Lung (tissue), 11 donors: ENCODE measurements at regions not wholly inside any gene's neighbourhood (a gene's known extent, or its start where the extent isn't known, plus 50 kb on each side); places are given as distances from the start of the nearest gene placed in this dataset.

ENCODE experiments used
- ATAC-seq: fragments of 200-7000 bp; cut with Tn5 transposase; one replicate; pipeline ENCODE4 v1.9.1; 2020; ENCODE audit warnings: moderate number of reproducible peaks; ENCODE audit not compliant: insufficient read depth, low FRiP score
- DNase-seq, 3 donors: peaks; one replicate each; pipeline ENCODE4 v3.0.0-alpha.2; 2013 to 2017
- H3K27ac ChIP-seq, 2 donors: one replicate each; pipeline ENCODE4 v1.5.1; 2013; ENCODE audit warnings: mild to moderate bottlenecking in 2 of 2, moderate library complexity in 2 of 2, control low read depth in 1 of 2, inconsistent platforms in 1 of 2, low read depth in 1 of 2, low read length in 1 of 2
- H3K27me3 ChIP-seq, 3 donors: one replicate each; pipeline ENCODE4 v1.5.1; 2013; ENCODE audit warnings: low read length in 2 of 3; ENCODE audit not compliant: control insufficient read depth in 3 of 3, insufficient read depth in 3 of 3
- H3K36me3 ChIP-seq, 4 donors: one replicate each; pipeline ENCODE4 v1.5.1; 2013; ENCODE audit warnings: low read length in 4 of 4, mild to moderate bottlenecking in 1 of 4, moderate library complexity in 1 of 4; ENCODE audit not compliant: control insufficient read depth in 4 of 4, insufficient read depth in 4 of 4
- H3K4me1 ChIP-seq, 5 donors: one replicate each; pipeline ENCODE4 v1.5.1; 2013; ENCODE audit warnings: low read length in 5 of 5, mild to moderate bottlenecking in 2 of 5, moderate library complexity in 1 of 5; ENCODE audit not compliant: control insufficient read depth in 5 of 5, insufficient read depth in 5 of 5
- H3K4me3 ChIP-seq: one replicate; pipeline ENCODE4 v1.5.1; 2013; ENCODE audit warnings: mild to moderate bottlenecking, control low read depth, moderate library complexity
- H3K9ac ChIP-seq, 2 donors: one replicate each; pipeline ENCODE4 v1.5.1; 2013; ENCODE audit warnings: low read length in 2 of 2, control low read depth in 1 of 2; ENCODE audit not compliant: insufficient read depth in 1 of 2
- H3K9me3 ChIP-seq, 4 donors: one replicate each; pipeline ENCODE4 v1.5.1; 2013; ENCODE audit warnings: low read length in 3 of 4, mild to moderate bottlenecking in 1 of 4, moderate library complexity in 1 of 4; ENCODE audit not compliant: control insufficient read depth in 4 of 4, insufficient read depth in 3 of 4
- WGBS, 2 donors: extraction: QIAGEN DNeasy Blood & Tissue Kit; methylation state at CpG; one replicate each; pipeline ENCODE4 v1.1.7; 2013; 5-methylcytosine and 5-hydroxymethylcytosine counted together
- TF ChIP-seq, protein P1 (sequence below): IDR thresholded peaks from 2 replicates; pipeline ENCODE4 v1.5.1; 2012; ENCODE audit warnings: mild to moderate bottlenecking; ENCODE audit errors: control extremely low read depth, extremely low read depth
- donor health status: control.
- donor health status: control.
- donor health status: Bipolar disorder and iron deficiency.
- donor health status: healthy.
- donor health status: DM: yes; HTN: yes; CAD: no.

GRCh38 chr3:5822843-5823242 is 635.3 kb downstream of the EDEM1 start:
- no peaks in the 10 kb centered on the region for H3K36me3 ChIP-seq

GRCh38 chr3:5826467-5826866 is 639.0 kb downstream of the EDEM1 start:
- Histone ChIP-seq H3K4me3 (no peak overlapping the region), H3K9ac (no peak overlapping the region), H3K27me3 (no peaks in the 10 kb centered on the region), H3K27ac (no peak overlapping the region), H3K9me3 (peaks cover 0 to 6% (median 1%) of the 10 kb centered on the region in 4 donors), H3K4me1 (no peaks in the 10 kb centered on the region), H3K36me3 (no peaks in the 10 kb centered on the region)
- 68 to 84% methylated on average over 2 of the region's 2 CpGs for WGBS, 2 donors
- DNase-seq (no peak), ATAC-seq (no peak)
- TF ChIP-seq, protein P1, sequence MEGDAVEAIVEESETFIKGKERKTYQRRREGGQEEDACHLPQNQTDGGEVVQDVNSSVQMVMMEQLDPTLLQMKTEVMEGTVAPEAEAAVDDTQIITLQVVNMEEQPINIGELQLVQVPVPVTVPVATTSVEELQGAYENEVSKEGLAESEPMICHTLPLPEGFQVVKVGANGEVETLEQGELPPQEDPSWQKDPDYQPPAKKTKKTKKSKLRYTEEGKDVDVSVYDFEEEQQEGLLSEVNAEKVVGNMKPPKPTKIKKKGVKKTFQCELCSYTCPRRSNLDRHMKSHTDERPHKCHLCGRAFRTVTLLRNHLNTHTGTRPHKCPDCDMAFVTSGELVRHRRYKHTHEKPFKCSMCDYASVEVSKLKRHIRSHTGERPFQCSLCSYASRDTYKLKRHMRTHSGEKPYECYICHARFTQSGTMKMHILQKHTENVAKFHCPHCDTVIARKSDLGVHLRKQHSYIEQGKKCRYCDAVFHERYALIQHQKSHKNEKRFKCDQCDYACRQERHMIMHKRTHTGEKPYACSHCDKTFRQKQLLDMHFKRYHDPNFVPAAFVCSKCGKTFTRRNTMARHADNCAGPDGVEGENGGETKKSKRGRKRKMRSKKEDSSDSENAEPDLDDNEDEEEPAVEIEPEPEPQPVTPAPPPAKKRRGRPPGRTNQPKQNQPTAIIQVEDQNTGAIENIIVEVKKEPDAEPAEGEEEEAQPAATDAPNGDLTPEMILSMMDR, result no peak

More at GRCh38 chr3:5822843-5823242, 635.3 kb downstream of the EDEM1 start:
- Histone ChIP-seq H3K4me1 (no peaks in the 10 kb centered on the region), H3K4me3 (no peak overlapping the region), H3K9ac (no peak overlapping the region), H3K9me3 (no peaks in the 10 kb centered on the region), H3K27ac (no peak overlapping the region), H3K27me3 (no peaks in the 10 kb centered on the region)
- ATAC-seq, result no peak
- DNase-seq, result no peak
- TF ChIP-seq, protein P1, result no peak

GRCh38 chr3:5828251-5828650 is 640.7 kb downstream of the EDEM1 start:
- no peaks in the 10 kb centered on the region for H3K36me3 ChIP-seq
- DNase-seq (no peak), ATAC-seq (no peak)
- no peaks in the 10 kb centered on the region for H3K27me3 ChIP-seq
- H3K9ac ChIP-seq, result no peak overlapping the region
- no peak overlapping the region for H3K27ac ChIP-seq
- no peak overlapping the region for H3K4me3 ChIP-seq
- H3K9me3 ChIP-seq, result peaks cover 0 to 6% (median 1%) of the 10 kb centered on the region in 4 donors
- no peaks in the 10 kb centered on the region for H3K4me1 ChIP-seq
- TF ChIP-seq, protein P1, result no peak
- WGBS, 2 donors, result 77 to 87% methylated on average over 2 of the region's 2 CpGs

GRCh38 chr3:5840056-5840455 is 652.5 kb downstream of the EDEM1 start:
- Histone ChIP-seq H3K27me3 (no peaks in the 10 kb centered on the region), H3K4me3 (no peak overlapping the region), H3K4me1 (no peaks in the 10 kb centered on the region), H3K9ac (no peak overlapping the region), H3K36me3 (no peaks in the 10 kb centered on the region), H3K9me3 (no peaks in the 10 kb centered on the region), H3K27ac (no peak overlapping the region)
- TF ChIP-seq, protein P1, result no peak
- WGBS, 2 donors, result 76 to 89% methylated on average over 3 of the region's 3 CpGs
- ATAC-seq, result no peak
- DNase-seq, result no peak
